ENCODE measurements at regions not wholly inside any gene's neighbourhood (a gene's known extent, or its start where the extent isn't known, plus 50 kb on each side); places are given as distances from the start of the nearest gene placed in this dataset.

DNA sequence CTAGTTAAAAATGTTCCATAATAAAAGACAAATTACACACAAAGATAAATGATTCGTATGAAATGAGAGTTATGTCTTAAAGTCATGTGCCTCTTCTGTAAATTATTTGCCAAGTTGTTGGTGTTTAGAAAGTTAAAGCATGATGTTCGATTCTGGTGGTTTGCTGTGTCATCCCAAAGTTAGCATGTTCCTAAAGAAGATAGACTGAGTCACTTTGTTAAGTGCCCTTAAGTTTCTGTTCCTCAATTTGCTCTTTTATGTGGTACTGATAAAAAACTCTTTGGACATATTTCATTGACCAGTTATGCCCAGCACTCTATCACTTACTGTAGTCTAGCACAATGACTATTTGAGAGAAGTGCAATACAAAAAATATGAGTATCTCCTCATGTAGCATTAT is 366.9 kb upstream of the ZNF608 start:
- in situ Hi-C loops (cut with HindIII; ENCODE audit: low sequenced_read_pairs), result no loop called here
- no peak overlapping the region for H3K4me3 ChIP-seq (ENCODE audit: low read depth, low read length)
- no peak for DNase-seq (ENCODE audit: low read depth)
- TF ChIP-seq, protein P1, sequence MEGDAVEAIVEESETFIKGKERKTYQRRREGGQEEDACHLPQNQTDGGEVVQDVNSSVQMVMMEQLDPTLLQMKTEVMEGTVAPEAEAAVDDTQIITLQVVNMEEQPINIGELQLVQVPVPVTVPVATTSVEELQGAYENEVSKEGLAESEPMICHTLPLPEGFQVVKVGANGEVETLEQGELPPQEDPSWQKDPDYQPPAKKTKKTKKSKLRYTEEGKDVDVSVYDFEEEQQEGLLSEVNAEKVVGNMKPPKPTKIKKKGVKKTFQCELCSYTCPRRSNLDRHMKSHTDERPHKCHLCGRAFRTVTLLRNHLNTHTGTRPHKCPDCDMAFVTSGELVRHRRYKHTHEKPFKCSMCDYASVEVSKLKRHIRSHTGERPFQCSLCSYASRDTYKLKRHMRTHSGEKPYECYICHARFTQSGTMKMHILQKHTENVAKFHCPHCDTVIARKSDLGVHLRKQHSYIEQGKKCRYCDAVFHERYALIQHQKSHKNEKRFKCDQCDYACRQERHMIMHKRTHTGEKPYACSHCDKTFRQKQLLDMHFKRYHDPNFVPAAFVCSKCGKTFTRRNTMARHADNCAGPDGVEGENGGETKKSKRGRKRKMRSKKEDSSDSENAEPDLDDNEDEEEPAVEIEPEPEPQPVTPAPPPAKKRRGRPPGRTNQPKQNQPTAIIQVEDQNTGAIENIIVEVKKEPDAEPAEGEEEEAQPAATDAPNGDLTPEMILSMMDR (IDR thresholded peaks at IDR 0.05; ENCODE audit: low read depth, low read length, missing control alignments), result no peak

DNA sequence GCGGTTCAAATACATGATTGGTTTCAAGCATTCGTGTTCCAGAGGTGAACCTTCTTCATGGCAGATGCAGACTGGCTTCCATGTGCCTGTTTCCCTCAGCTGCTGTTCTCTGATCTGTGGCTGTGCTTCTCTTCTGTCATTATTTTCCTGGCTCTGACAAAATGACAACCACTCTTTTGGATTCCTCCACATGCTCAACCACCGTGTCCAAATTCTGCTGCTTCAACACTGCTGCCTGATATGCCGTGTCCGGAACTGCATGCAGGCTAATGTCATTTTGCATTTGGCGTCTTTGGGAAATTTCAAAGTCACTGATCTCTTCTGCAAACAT is 368.7 kb upstream of the ZNF608 start:
- in situ Hi-C loops (cut with HindIII; ENCODE audit: low sequenced_read_pairs), result no loop called here

DNA sequence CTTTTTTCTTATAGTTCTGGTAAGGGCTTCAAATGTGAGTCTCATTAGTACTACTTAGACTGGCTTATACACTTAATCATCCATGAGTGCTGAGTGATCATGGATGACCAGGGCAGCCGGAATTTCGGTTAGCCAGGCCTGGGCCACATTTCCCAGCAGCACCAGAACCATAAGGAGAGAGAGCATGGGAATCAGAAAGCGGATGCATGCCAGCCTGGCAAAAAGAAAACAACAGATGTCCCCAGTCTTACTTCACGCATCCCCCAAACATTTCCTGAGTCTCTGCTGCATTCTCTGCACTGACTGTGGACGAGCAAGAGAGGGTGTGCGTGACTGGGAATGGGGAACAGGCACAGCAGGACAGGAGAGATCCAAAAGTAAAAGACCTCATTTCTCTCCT is 371.1 kb upstream of the ZNF608 start:
- in situ Hi-C loops (cut with HindIII; ENCODE audit: low sequenced_read_pairs), result no loop called here
- DNase-seq (ENCODE audit: low read depth), result no peak
- no peak overlapping the region for H3K4me3 ChIP-seq (ENCODE audit: low read depth, low read length)
- TF ChIP-seq, protein P1 (IDR thresholded peaks at IDR 0.05; ENCODE audit: low read depth, low read length, missing control alignments), result no peak

More for the DNA sequence above, 368.7 kb upstream of the ZNF608 start:
- no peak for DNase-seq (ENCODE audit: low read depth)
- H3K4me3 ChIP-seq (ENCODE audit: low read depth, low read length), result no peak overlapping the region
- TF ChIP-seq, protein P1 (IDR thresholded peaks at IDR 0.05; ENCODE audit: low read depth, low read length, missing control alignments), result no peak

DNA sequence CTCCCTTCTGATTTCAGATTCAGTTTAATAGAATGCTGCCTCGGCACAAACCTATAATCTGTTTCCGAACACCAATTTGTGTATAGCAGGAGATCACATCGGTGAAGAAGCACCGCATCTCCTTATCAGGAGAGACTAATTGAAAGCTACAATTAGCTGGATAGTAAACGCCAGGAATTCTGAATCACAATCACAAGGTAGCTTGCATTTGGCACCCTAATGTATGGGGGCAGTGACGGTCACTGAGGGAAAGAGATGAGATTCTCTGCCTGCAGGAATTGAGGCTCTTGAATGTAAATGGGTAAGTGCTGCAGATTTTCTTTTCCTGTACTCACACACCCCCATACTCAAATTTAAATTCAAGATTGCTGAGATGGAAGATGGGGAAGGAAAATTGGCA is 373.6 kb upstream of the ZNF608 start:
- H3K4me3 ChIP-seq (ENCODE audit: low read depth, low read length), result no peak overlapping the region
- in situ Hi-C loops (cut with HindIII; ENCODE audit: low sequenced_read_pairs), result no loop called here
- TF ChIP-seq, protein P1 (IDR thresholded peaks at IDR 0.05; ENCODE audit: low read depth, low read length, missing control alignments), result no peak
- no peak for DNase-seq (ENCODE audit: low read depth)

DNA sequence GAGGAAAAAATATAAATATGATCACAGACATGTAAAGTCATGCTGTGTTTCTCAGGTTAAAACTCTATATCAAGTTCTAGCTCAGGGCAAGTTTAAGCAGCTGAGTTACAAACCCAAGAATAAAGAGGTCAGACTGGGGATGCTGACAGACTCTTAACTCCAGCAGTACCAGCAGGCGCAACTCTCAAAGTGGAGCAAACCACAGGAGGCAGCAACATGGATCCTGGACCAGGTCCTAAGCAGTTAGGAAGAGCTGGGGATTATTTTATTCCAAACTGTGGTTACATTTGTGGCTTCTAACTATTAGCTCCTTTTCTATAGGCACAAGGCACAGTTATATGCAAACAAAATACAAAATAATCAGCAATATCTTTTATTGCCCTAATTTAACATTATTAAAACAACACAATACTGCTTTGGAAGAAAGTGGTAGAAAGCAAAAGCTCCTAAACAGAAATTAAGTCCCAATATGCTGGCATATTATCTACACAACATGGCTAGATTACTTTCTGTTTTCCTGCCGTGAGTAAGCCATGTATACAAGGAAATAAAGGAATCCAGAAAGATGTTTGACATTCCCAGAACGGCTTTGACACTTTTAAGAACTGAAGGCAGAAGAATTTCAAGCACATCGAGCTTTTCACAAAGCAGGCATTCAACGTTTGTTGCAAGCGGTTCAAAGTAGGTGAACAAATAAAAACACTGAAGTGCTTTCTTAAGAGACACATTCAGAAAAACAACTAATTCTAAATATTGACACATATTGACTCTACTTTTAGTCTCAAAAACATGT is 378.8 kb upstream of the ZNF608 start:
- no peak overlapping the region for H3K4me3 ChIP-seq (ENCODE audit: low read depth, low read length)
- TF ChIP-seq, protein P1 (IDR thresholded peaks at IDR 0.05; ENCODE audit: low read depth, low read length, missing control alignments), result no peak
- no peak for DNase-seq (ENCODE audit: low read depth)
- in situ Hi-C loops (cut with HindIII; ENCODE audit: low sequenced_read_pairs), result no loop called here

DNA sequence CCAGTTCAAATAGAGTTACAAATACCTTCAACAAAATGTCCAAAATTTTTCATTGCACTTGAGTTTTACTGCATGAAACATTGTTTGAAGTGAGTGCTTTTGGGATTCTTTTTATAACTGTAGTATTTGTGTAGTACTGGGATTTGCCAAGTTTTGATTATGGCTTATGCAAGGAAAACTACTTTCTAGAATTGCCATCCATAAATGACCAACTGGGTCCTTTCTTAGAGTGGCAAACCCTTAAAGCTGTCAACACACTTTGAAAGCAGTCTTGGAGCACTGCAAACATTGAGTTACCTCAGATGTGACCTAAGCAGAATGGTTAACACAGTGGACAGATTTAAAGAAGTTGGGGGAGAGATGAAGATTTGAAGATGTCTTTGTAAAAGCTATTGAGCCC is 379.6 kb upstream of the ZNF608 start:
- in situ Hi-C loops (cut with HindIII; ENCODE audit: low sequenced_read_pairs), result no loop called here
- TF ChIP-seq, protein P1 (IDR thresholded peaks at IDR 0.05; ENCODE audit: low read depth, low read length, missing control alignments), result no peak
- H3K4me3 ChIP-seq (ENCODE audit: low read depth, low read length), result no peak overlapping the region
- DNase-seq (ENCODE audit: low read depth), result no peak
